Right lobe of liver (tissue), 4 donors: ENCODE measurements at regions not wholly inside any gene's neighbourhood (a gene's known extent, or its start where the extent isn't known, plus 50 kb on each side); places are given as distances from the start of the nearest gene placed in this dataset.

Experiments
- CTCF ChIP-seq, 4 donors: fragments of 200-600 bp in 3 of 4; fragments of 450-650 bp in 1 of 4; IDR thresholded peaks; one replicate each; pipeline versions ENCODE4 v1.5.1 to v1.8.0; 2016 to 2022; ENCODE audit warnings: antibody characterized with exemption in 4 of 4, mild to moderate bottlenecking in 2 of 4
- POLR2A ChIP-seq: fragments of 450-650 bp; IDR thresholded peaks from one replicate; pipeline ENCODE4 v1.6.1; 2017; ENCODE audit warnings: antibody characterized with exemption, mild to moderate bottlenecking
- donor health status: DM: no; HTN: no; CAD: no.
- donor health status: DM: no; HTN: no; CAD: no.
- donor health status: DM: no; HTN: yes; CAD: no.

- TF ChIP-seq CTCF (IDR thresholded peaks at IDR 0.05), result no peak
- TF ChIP-seq POLR2A, result no peak
Measured at GRCh38 chr11:81866896-81867295, 866.8 kb downstream of the FAM181B start.
